Thoracic aorta (tissue), 2 donors: ENCODE measurements at regions not wholly inside any gene's neighbourhood (a gene's known extent, or its start where the extent isn't known, plus 50 kb on each side); places are given as distances from the start of the nearest gene placed in this dataset.
"Not testable (repeated sequence)": the region's sequence is repeated elsewhere in the genome, so short reads cannot be mapped to it uniquely, and the experiment has no call there.

Experiments used
- ATAC-seq: fragments of 150-250 bp; one replicate; pipeline ENCODE4 v1.8.0; 2017; ENCODE audit warnings: low read depth; ENCODE audit not compliant: insufficient number of reproducible peaks, low FRiP score
- DNase-seq: peaks from one replicate; pipeline ENCODE4 v3.0.0-alpha.2; 2020; ENCODE audit warnings: low spot score
- H3K27ac ChIP-seq, 2 donors: fragments of 200-600 bp; sonication (generic); 1 replicate in 1 of 2; 2 replicates in 1 of 2; pipeline ENCODE4 v1.5.1; 2016; ENCODE audit warnings: mild to moderate bottlenecking in 2 of 2, moderate library complexity in 2 of 2
- H3K27me3 ChIP-seq: fragments of 200-600 bp; sonication (generic); replicated peaks from 2 replicates; pipeline ENCODE4 v1.6.0; 2016; ENCODE audit warnings: mild to moderate bottlenecking; ENCODE audit not compliant: insufficient read depth
- H3K36me3 ChIP-seq: fragments of 200-600 bp; sonication (generic); one replicate; pipeline ENCODE4 v1.5.1; 2016
- H3K4me1 ChIP-seq, 2 donors: fragments of 200-600 bp; sonication (generic); 1 replicate in 1 of 2; 2 replicates in 1 of 2; pipeline versions ENCODE4 v1.5.1 to v1.6.0; 2016; ENCODE audit warnings: low read depth in 2 of 2, mild to moderate bottlenecking in 1 of 2; ENCODE audit not compliant: control insufficient read depth in 1 of 2
- H3K4me3 ChIP-seq: fragments of 200-600 bp; sonication (generic); 2 replicates; pipeline ENCODE4 v1.5.1; 2016; ENCODE audit warnings: mild to moderate bottlenecking
- H3K9me3 ChIP-seq: fragments of 200-600 bp; sonication (generic); 2 replicates; pipeline ENCODE4 v1.5.1; 2016
- CTCF ChIP-seq: fragments of 200-600 bp; sonication (generic); IDR thresholded peaks from one replicate; pipeline ENCODE4 v1.5.1; 2019; ENCODE audit warnings: antibody characterized with exemption

DNA sequence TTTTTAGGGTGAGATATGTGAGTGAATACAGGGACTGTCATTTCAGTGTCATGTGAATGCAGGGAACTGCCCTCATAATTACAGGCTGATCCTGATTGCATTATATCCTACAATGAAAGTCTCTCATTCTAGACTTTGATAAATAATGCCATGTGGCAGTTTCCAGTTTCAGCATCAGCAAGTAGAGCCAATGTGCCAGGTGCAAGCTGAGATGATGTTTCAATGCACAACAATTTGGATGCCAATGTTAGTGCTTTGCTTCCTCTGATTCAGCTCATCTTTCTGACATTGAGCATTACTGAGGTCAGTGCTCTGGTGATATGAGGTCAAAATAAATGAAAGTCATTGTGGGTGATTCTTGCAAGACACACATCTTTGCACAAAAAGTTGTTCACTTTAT, 63.7 kb upstream of the TFPI start:
- no peak for TF ChIP-seq CTCF
- Histone ChIP-seq H3K9me3 (no peaks in the 10 kb centered on the region), H3K27ac (no peak overlapping the region), H3K36me3 (no peaks in the 10 kb centered on the region), H3K4me1 (peaks cover 3 to 8% of the 10 kb centered on the region in 2 donors), H3K27me3 (no peaks in the 10 kb centered on the region), H3K4me3 (no peak overlapping the region)
- no peak for ATAC-seq
- DNase-seq: no peak

DNA sequence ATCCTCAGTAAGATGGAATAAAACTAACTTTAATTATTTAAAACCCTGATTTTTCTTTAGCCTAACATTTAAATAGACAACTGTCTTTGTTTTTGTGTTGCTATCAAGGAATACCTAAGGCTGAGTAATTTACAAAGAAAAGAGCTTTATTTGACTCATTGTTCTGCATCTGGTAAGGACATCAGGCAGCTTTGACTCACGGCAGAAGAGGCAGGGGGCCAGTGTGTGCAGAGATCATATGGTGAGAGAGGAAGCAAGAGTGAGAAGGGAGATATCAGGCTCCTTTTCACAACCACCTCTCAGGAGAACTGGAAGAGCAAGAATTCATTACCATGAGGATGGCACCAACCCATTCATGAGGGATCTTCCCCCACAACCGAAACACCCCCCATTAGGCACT, 64.6 kb upstream of the TFPI start:
- Histone ChIP-seq H3K27ac (no peak overlapping the region), H3K4me3 (no peak overlapping the region), H3K4me1 (peaks cover 3 to 8% of the 10 kb centered on the region in 2 donors), H3K27me3 (no peaks in the 10 kb centered on the region), H3K9me3 (no peaks in the 10 kb centered on the region), H3K36me3 (no peaks in the 10 kb centered on the region)
- TF ChIP-seq CTCF: no peak
- DNase-seq (no peak), ATAC-seq (peak; percentile 36)

DNA sequence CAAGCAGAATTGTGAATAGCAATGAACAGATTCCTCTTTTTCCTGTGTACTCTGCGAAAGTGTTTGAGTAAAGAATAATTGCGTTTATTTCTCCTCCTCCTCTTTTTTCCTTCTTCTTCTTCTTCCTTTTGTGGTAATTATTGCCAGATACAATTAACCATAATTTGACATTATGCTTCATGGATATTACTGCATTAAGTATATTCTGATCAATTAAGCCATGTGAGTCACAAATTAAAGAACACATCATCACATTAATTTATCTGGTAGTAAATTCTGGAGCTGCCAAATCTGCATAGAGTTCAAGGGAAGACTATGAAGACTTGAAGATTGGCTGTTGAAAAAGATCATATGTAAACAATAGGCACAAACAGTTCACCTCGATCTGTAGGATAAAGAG, 72.9 kb upstream of the TFPI start:
- Histone ChIP-seq H3K27me3 (no peaks in the 10 kb centered on the region), H3K9me3 (peaks cover 6% of the 10 kb centered on the region), H3K4me1 (no peaks in the 10 kb centered on the region), H3K27ac (no peak overlapping the region), H3K4me3 (no peak overlapping the region), H3K36me3 (no peaks in the 10 kb centered on the region)
- DNase-seq: no peak
- TF ChIP-seq CTCF: no peak
- ATAC-seq: no peak

DNA sequence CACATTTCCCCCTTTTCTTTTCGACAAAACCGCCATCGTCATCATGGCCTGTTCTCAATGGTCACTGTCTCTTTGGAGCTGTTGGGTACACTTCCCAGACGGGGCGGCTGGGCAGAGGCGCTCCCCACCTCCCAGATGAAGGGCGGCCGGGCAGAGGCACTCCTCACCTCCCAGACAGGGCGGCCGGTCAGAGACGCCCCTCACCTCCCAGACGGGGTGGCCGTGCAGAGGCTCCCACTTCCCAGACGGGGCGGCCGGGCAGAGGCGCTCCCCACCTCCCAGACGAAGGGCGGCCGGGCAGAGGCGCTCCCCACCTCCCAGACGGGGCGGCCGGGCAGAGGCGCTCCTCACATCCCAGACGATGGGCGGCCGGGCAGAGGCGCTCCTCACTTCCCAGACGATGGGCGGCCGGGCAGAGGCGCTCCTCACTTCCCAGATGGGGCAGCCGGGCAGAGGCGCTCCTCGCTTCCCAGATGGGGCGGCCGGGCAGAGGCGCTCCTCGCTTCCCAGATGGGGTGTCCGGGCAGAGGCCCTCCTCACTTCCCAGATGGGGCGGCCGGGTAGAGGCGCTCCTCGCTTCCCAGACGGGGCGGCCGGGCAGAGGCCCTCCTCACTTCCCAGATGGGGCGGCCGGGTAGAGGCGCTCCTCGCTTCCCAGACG, 82.6 kb upstream of the TFPI start:
- not testable (repeated sequence) for ATAC-seq, H3K27me3 ChIP-seq, H3K4me3 ChIP-seq, DNase-seq, H3K9me3 ChIP-seq, H3K4me1 ChIP-seq, H3K36me3 ChIP-seq, H3K27ac ChIP-seq

- DNase-seq, H3K9me3 ChIP-seq, H3K4me1 ChIP-seq: not testable (repeated sequence)
These were observed 83.1 kb upstream of the TFPI start for GRCh38 chr2:187637392-187637740.

GRCh38 chr2:187637771-187638170, 83.5 kb upstream of the TFPI start:
- H3K9me3 ChIP-seq, H3K4me1 ChIP-seq, H3K4me3 ChIP-seq, H3K27ac ChIP-seq, ATAC-seq, H3K36me3 ChIP-seq, H3K27me3 ChIP-seq, DNase-seq: not testable (repeated sequence)

More at GRCh38 chr2:187637392-187637740, 83.1 kb upstream of the TFPI start:
- not testable (repeated sequence) for H3K4me3 ChIP-seq, H3K27ac ChIP-seq, ATAC-seq, H3K27me3 ChIP-seq, H3K36me3 ChIP-seq

GRCh38 chr2:187638840-187639239, 84.6 kb upstream of the TFPI start:
- ATAC-seq (no peak), DNase-seq (no peak)
- H3K27ac ChIP-seq: no peak overlapping the region
- no peak overlapping the region for H3K4me3 ChIP-seq
- H3K9me3 ChIP-seq: no peaks in the 10 kb centered on the region
- peaks cover 0 to 14% of the 10 kb centered on the region in 2 donors for H3K4me1 ChIP-seq
- no peaks in the 10 kb centered on the region for H3K36me3 ChIP-seq
- no peaks in the 10 kb centered on the region for H3K27me3 ChIP-seq
- no peak for TF ChIP-seq CTCF
